Activated T-cell treated with anti-CD3 and anti-CD28 coated beads for 24 hours (primary cell): ENCODE measurements at regions not wholly inside any gene's neighbourhood (a gene's known extent, or its start where the extent isn't known, plus 50 kb on each side); places are given as distances from the start of the nearest gene placed in this dataset.
"Not testable (repeated sequence)": the region's sequence is repeated elsewhere in the genome, so short reads cannot be mapped to it uniquely, and the experiment has no call there.

ENCODE experiments used
- DNase-seq: peaks from one replicate; pipeline ENCODE4 v3.0.0-alpha.2; 2020; ENCODE audit warnings: low read depth

GRCh38 chr16:52386694-52387093 is 160.2 kb downstream of the TOX3 start:
- no peak for DNase-seq

- DNase-seq: no peak
Observed at GRCh38 chr16:52384378-52384777, 162.6 kb downstream of the TOX3 start.

- no peak for DNase-seq
Observed at GRCh38 chr16:52383640-52384292, 163.2 kb downstream of the TOX3 start.

GRCh38 chr16:52383119-52383518 is 163.8 kb downstream of the TOX3 start:
- no peak for DNase-seq

GRCh38 chr16:52379551-52379950 is 167.4 kb downstream of the TOX3 start:
- no peak for DNase-seq

- DNase-seq: no peak
Observed at GRCh38 chr16:52376676-52377280, 170.2 kb downstream of the TOX3 start.

GRCh38 chr16:52372313-52372712 is 174.6 kb downstream of the TOX3 start:
- DNase-seq: no peak

- no peak for DNase-seq
Observed at GRCh38 chr16:52368859-52369258, 178.1 kb downstream of the TOX3 start.

GRCh38 chr16:52367821-52368220 is 179.1 kb downstream of the TOX3 start:
- DNase-seq: no peak

- no peak for DNase-seq
Observed at GRCh38 chr16:52366983-52367382, 180.0 kb downstream of the TOX3 start.

- DNase-seq: no peak
Observed at GRCh38 chr16:52364500-52364899, 182.4 kb downstream of the TOX3 start.

GRCh38 chr16:52363082-52363481 is 183.9 kb downstream of the TOX3 start:
- DNase-seq: no peak

GRCh38 chr16:52357711-52358110 is 189.2 kb downstream of the TOX3 start:
- no peak for DNase-seq

GRCh38 chr16:52353249-52353648 is 193.7 kb downstream of the TOX3 start:
- no peak for DNase-seq

GRCh38 chr16:52351451-52351850 is 195.5 kb downstream of the TOX3 start:
- no peak for DNase-seq

GRCh38 chr16:52350031-52350642 is 196.8 kb downstream of the TOX3 start:
- no peak for DNase-seq

GRCh38 chr16:52346709-52347108 is 200.2 kb downstream of the TOX3 start:
- DNase-seq: no peak

- DNase-seq: not testable (repeated sequence)
Observed at GRCh38 chr16:52333673-52334072, 213.3 kb downstream of the TOX3 start.

- DNase-seq: no peak
Observed at GRCh38 chr16:52320930-52321439, 226.0 kb downstream of the TOX3 start.

GRCh38 chr16:52318302-52319009 is 228.5 kb downstream of the TOX3 start:
- DNase-seq: no peak

GRCh38 chr16:52316241-52316640 is 230.7 kb downstream of the TOX3 start:
- no peak for DNase-seq

GRCh38 chr16:52312716-52313115 is 234.2 kb downstream of the TOX3 start:
- DNase-seq: no peak
